ENCODE measurements at regions not wholly inside any gene's neighbourhood (a gene's known extent, or its start where the extent isn't known, plus 50 kb on each side); places are given as distances from the start of the nearest gene placed in this dataset.

DNA sequence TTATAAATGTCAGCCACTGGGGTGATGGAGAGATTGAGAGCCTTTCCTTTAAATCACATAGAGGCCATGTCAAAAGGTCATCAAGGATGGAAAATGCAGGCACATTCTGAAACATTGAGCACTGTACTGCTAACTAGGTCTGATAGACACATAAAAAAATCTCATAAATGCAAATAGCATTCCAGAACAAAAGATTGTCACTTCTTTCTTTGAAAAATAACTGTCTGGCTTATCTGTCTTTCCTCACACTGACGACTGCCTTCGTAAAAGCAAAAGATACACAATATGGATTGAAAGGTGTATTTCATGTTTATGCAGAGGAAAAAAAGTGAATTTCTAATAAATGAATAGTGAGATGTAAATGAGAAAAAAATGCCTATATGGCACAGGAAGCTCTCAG, 59.9 kb downstream of the PABPC4L start:
- TF ChIP-seq, protein P1, sequence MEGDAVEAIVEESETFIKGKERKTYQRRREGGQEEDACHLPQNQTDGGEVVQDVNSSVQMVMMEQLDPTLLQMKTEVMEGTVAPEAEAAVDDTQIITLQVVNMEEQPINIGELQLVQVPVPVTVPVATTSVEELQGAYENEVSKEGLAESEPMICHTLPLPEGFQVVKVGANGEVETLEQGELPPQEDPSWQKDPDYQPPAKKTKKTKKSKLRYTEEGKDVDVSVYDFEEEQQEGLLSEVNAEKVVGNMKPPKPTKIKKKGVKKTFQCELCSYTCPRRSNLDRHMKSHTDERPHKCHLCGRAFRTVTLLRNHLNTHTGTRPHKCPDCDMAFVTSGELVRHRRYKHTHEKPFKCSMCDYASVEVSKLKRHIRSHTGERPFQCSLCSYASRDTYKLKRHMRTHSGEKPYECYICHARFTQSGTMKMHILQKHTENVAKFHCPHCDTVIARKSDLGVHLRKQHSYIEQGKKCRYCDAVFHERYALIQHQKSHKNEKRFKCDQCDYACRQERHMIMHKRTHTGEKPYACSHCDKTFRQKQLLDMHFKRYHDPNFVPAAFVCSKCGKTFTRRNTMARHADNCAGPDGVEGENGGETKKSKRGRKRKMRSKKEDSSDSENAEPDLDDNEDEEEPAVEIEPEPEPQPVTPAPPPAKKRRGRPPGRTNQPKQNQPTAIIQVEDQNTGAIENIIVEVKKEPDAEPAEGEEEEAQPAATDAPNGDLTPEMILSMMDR (IDR thresholded peaks at IDR 0.05; ENCODE audit: insufficient read depth, low read depth, low read length): no peak
- no peak for TF ChIP-seq EZH2 (IDR thresholded peaks at IDR 0.05; ENCODE audit: insufficient read depth, low read length)
